Thymus (tissue), 11 donors: ENCODE measurements at regions not wholly inside any gene's neighbourhood (a gene's known extent, or its start where the extent isn't known, plus 50 kb on each side); places are given as distances from the start of the nearest gene placed in this dataset.

Experiments used
- DNase-seq, 9 donors: peaks; one replicate each; pipeline ENCODE4 v3.0.0-alpha.2; 2013; ENCODE audit warnings: low spot score in 9 of 9, low read depth in 6 of 9, missing footprints in 1 of 9
- H3K27ac ChIP-seq, 2 donors: one replicate each; pipeline ENCODE4 v1.5.1; 2013; ENCODE audit warnings: control low read depth in 1 of 2, low read depth in 1 of 2, low read length in 1 of 2, mild to moderate bottlenecking in 1 of 2, moderate library complexity in 1 of 2
- H3K27me3 ChIP-seq, 2 donors: one replicate each; pipeline ENCODE4 v1.5.1; 2013; ENCODE audit warnings: low read length in 1 of 2; ENCODE audit not compliant: control insufficient read depth in 2 of 2, insufficient read depth in 1 of 2
- H3K36me3 ChIP-seq, 2 donors: one replicate each; pipeline ENCODE4 v1.5.1; 2013; ENCODE audit warnings: low read length in 1 of 2, mild to moderate bottlenecking in 1 of 2, moderate library complexity in 1 of 2; ENCODE audit not compliant: control insufficient read depth in 2 of 2, insufficient read depth in 2 of 2
- H3K4me1 ChIP-seq, 2 donors: one replicate each; pipeline ENCODE4 v1.5.1; 2013; ENCODE audit warnings: low read length in 2 of 2; ENCODE audit not compliant: control insufficient read depth in 2 of 2, insufficient read depth in 2 of 2
- H3K4me3 ChIP-seq, 2 donors: one replicate each; pipeline ENCODE4 v1.5.1; 2013; ENCODE audit warnings: low read length in 2 of 2, control low read depth in 1 of 2, mild to moderate bottlenecking in 1 of 2
- H3K9me3 ChIP-seq, 2 donors: one replicate each; pipeline ENCODE4 v1.5.1; 2013; ENCODE audit warnings: low read length in 1 of 2, mild to moderate bottlenecking in 1 of 2; ENCODE audit not compliant: control insufficient read depth in 2 of 2, insufficient read depth in 1 of 2
- WGBS: extraction: QIAGEN DNeasy Blood & Tissue Kit; methylation state at CpG from one replicate; pipeline ENCODE4 v1.1.7; 2013; 5-methylcytosine and 5-hydroxymethylcytosine counted together
- donor health status: healthy.

DNA sequence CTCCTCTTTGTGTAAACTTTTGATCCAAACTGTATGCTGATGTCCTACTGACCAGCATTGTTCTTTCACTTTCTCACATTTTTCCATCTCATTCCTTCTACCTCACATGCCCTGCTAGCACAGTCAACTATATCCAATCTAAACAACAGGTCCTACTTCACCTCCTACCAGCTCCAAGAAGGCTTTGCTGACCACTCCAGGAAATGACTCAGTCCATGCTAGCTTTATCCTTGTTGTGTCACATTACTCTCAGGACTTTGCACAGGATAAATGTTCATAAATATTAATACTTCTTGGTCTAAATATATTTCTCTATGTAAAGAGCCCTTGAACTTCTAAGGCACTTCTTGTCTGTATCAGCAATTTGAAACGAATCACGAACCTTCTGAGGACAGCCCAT lies 64.9 kb upstream of the PCED1B start:
- Histone ChIP-seq H3K9me3 (no peaks in the 10 kb centered on the region), H3K27me3 (no peaks in the 10 kb centered on the region), H3K4me1 (no peaks in the 10 kb centered on the region), H3K27ac (no peak overlapping the region), H3K4me3 (no peak overlapping the region), H3K36me3 (no peaks in the 10 kb centered on the region)
- DNase-seq: no peak
- WGBS: 98% methylated on average over 2 of the region's 2 CpGs

DNA sequence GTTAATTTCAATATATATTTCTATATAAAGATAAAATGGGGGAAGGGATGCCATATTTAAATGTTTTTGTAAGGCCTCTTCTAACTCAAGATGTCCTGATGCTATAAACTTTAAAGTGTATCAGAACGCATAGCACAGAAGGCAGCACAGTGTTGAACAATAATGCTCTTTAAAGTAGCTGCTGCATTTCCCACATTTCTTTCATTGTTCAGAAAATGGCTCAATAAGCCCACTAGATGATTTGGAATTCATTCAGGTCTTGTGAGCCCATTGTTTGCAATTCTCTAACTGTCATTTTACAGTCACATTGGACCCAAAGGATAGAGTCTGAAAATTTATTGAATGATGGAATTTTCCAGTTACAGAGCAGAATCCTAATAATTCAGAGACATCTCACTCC lies 64.0 kb upstream of the PCED1B start:
- no peak for DNase-seq
- Histone ChIP-seq H3K36me3 (no peaks in the 10 kb centered on the region), H3K27ac (no peak overlapping the region), H3K27me3 (no peaks in the 10 kb centered on the region), H3K4me1 (no peaks in the 10 kb centered on the region), H3K9me3 (no peaks in the 10 kb centered on the region), H3K4me3 (no peak overlapping the region)
- WGBS: 96% methylated on average over 1 of the region's 1 CpG

DNA sequence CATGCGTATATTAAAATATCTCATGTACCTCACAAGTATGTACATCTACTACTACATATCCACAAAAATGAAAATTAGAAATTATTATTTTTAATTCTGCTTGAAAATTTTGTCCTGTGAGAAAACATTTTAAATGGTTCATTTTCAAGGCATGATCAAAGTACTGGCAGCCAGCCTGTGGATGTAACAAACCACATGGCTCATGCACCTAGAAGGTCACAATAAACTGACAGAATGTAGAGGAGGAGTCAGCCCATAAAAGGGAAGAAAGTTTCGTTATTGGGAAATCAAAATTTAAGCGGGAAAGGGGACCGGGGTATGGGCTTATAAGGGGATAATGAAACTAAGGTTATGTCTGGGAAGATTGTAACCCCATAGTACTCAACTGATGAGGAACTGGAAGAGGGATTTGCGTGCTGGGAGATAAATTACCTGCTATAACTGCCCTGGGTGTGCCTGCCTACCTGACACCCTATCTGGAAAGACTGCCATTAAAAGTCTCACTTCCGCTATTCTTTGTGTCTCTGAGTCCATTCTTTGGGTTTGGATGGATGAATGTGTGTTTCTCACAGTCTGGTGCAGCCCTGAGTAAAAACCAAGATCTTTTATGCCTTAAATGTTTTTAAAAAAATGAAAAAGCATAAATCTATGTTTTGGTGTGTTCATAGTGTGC lies 62.2 kb upstream of the PCED1B start:
- H3K4me1 ChIP-seq: no peaks in the 10 kb centered on the region
- no peaks in the 10 kb centered on the region for H3K27me3 ChIP-seq
- no peak overlapping the region for H3K4me3 ChIP-seq
- WGBS: 95% methylated on average over 6 of the region's 6 CpGs
- no peaks in the 10 kb centered on the region for H3K36me3 ChIP-seq
- no peak overlapping the region for H3K27ac ChIP-seq
- no peaks in the 10 kb centered on the region for H3K9me3 ChIP-seq
- DNase-seq: no peak

DNA sequence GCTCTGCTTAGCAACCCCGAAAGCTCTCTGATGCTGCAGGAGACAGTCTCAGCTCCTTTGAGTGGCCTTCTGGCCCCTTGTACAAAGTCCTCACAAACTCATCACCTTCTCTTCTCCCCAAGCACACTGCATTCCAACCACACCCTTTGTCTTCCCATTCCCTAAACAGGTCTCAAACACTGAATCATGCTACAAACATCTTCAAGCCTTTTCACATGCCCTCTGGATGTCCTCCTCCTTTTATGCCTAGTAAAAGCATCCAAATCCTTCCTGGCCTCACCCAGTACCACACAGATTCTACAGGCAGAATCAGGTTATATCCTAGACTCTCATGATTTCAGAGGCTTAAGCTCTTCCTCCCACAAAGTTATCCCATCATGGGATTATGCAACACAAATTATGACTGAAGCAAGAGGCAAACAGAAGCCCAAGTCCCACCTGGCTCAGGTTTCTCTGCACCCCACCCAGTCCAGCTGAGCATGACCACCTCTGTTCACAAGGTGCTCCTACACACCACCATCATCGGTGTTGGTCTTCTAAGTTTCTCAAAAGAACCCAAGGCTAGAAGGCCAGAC lies 61.4 kb upstream of the PCED1B start:
- 95% methylated on average over 2 of the region's 2 CpGs for WGBS
- Histone ChIP-seq H3K36me3 (no peaks in the 10 kb centered on the region), H3K4me3 (no peak overlapping the region), H3K27me3 (no peaks in the 10 kb centered on the region), H3K27ac (no peak overlapping the region), H3K9me3 (no peaks in the 10 kb centered on the region), H3K4me1 (no peaks in the 10 kb centered on the region)
- no peak for DNase-seq

DNA sequence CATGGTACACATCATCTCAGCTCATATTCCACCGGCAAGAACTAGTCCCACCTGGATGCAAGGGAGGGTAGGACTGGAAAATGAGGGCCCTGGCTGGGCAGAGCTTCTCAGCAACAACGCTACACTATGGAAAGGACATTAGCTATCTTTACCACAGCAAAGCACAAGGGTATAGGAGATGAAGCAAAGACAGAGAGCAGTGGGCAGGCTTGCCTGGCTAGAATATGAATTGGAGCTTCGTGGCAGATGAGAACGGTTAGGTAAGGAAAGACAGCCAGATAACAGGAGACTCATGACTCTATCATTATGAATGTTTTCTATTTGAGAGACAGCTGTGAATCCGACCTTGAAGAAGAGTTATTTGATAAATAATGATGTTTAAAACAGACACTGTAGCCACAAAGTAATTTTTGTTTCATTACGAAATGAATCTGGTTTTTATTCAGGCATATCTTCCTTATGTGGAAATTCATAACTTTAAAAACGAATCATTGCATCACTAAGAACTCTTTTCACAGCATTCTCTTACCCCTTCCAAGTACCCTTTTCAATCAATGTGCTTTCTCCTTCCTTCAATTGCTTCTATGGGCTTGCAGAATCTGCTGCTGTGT lies 59.1 kb upstream of the PCED1B start:
- WGBS: 92% methylated on average over 7 of the region's 7 CpGs
- Histone ChIP-seq H3K4me3 (no peak overlapping the region), H3K27me3 (no peaks in the 10 kb centered on the region), H3K9me3 (no peaks in the 10 kb centered on the region), H3K36me3 (no peaks in the 10 kb centered on the region), H3K27ac (no peak overlapping the region), H3K4me1 (no peaks in the 10 kb centered on the region)
- DNase-seq: no peak

DNA sequence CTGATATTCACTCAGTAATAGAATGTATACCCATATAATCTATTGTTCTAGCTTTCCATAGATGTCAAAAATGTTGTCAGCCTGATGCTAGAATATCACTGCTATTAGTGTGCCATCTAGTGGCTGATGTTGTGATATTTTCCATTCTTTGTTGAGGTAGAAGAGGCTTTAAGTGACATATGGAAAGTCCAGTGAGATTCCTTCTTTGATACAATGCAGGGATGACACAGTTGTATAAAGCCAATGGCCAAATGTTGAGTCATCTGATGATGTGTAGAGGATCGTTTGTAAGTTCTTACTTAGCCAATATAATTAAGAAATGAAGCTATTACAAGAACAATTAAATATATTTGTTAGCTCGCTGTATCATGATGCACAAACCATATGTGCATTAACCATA lies 58.1 kb upstream of the PCED1B start:
- H3K27ac ChIP-seq: no peak overlapping the region
- H3K4me3 ChIP-seq: no peak overlapping the region
- H3K36me3 ChIP-seq: no peaks in the 10 kb centered on the region
- 51% methylated on average over 2 of the region's 2 CpGs for WGBS
- H3K27me3 ChIP-seq: no peaks in the 10 kb centered on the region
- H3K4me1 ChIP-seq: no peaks in the 10 kb centered on the region
- DNase-seq: peak in 8 of 9 donors; percentile 15 to 67 (median 42)
- H3K9me3 ChIP-seq: no peaks in the 10 kb centered on the region

DNA sequence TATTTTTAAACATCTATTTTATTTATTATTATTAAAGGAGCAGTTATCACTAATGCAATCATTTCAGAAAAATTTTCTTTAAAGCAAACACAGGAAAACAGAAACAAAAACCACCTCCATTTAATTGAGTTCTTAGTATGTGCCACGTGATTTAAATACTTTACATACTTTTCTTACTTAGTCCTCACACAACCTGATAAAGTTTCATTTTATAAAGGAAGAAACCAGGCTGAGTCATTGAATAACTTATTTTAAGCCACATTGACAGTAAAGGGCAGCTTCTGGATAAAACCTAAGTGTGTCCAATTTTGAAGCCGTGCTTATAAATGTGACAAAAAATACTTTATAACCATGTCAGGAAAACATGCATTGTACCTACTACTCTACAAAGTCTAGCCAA lies 57.1 kb upstream of the PCED1B start:
- no peaks in the 10 kb centered on the region for H3K9me3 ChIP-seq
- no peak overlapping the region for H3K27ac ChIP-seq
- no peaks in the 10 kb centered on the region for H3K36me3 ChIP-seq
- DNase-seq: no peak
- no peak overlapping the region for H3K4me3 ChIP-seq
- 84% methylated on average over 2 of the region's 2 CpGs for WGBS
- no peaks in the 10 kb centered on the region for H3K4me1 ChIP-seq
- no peaks in the 10 kb centered on the region for H3K27me3 ChIP-seq

DNA sequence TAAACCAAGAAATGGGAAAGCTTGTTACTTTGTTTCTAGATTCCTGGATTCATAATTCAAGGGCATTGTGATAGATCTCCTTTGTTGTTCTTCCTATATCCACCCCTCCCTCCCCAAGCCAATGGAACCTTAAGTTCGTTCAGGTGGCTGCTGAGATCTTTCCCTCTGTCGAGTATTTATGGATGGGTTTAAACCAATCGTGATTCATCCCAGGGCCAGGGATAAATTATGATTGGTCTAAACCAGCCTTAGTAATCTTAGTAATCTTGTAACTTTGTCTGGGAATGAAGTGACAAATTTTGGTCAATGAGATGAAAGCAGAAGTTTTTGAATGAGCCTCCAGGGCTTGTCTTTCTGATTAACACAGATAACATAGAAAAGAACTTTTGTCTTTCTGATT lies 56.1 kb upstream of the PCED1B start:
- Histone ChIP-seq H3K27ac (no peak overlapping the region), H3K27me3 (no peaks in the 10 kb centered on the region), H3K4me3 (no peak overlapping the region), H3K4me1 (no peaks in the 10 kb centered on the region), H3K9me3 (no peaks in the 10 kb centered on the region), H3K36me3 (no peaks in the 10 kb centered on the region)
- 96% methylated on average over 3 of the region's 3 CpGs for WGBS
- DNase-seq: no peak

DNA sequence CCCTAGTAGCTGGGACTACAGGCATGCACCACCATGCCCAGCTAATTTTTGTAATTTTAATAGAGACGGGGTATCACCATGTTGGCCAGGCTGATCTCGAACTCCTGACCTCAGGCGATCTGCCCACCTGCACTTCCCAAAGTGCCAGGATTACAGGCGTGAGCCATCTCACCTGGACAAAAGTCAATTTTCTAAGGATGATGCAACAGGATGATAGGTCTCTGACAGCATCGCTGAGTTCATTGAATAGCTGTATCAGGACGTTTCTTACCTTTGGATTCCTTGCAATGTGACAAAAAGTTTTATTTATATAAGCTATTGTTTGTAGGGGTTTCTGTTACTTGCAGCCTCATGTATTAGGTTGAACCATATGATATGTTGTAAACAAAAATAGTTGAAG lies 55.5 kb upstream of the PCED1B start:
- H3K27ac ChIP-seq: no peak overlapping the region

More for the DNA sequence above, 55.5 kb upstream of the PCED1B start:
- no peaks in the 10 kb centered on the region for H3K27me3 ChIP-seq
- no peaks in the 10 kb centered on the region for H3K9me3 ChIP-seq
- H3K4me3 ChIP-seq: no peak overlapping the region
- 98% methylated on average over 6 of the region's 6 CpGs for WGBS
- H3K36me3 ChIP-seq: no peaks in the 10 kb centered on the region
- no peaks in the 10 kb centered on the region for H3K4me1 ChIP-seq
- DNase-seq: no peak
